AG10803 (cell line): ENCODE measurements at regions not wholly inside any gene's neighbourhood (a gene's known extent, or its start where the extent isn't known, plus 50 kb on each side); places are given as distances from the start of the nearest gene placed in this dataset.

Experiments
- DNase-seq: peaks from one replicate; pipeline ENCODE4 v3.0.0; 2010; ENCODE audit warnings: low read depth
- H3K4me3 ChIP-seq: 2 replicates; pipeline ENCODE4 v1.5.1; 2011; ENCODE audit warnings: mild to moderate bottlenecking, low read length, control low read depth
- CTCF ChIP-seq: conservative IDR thresholded peaks from 2 replicates; pipeline ENCODE4 v1.5.1; 2011; ENCODE audit warnings: mild to moderate bottlenecking, low read length, control low read depth, inconsistent platforms

- DNase-seq, result no peak
- TF ChIP-seq CTCF, result no peak
- H3K4me3 ChIP-seq, result no peak overlapping the region
These were observed 239.3 kb upstream of the POU2AF2 start for GRCh38 chr11:111006227-111006626.

- no peak overlapping the region for H3K4me3 ChIP-seq
- TF ChIP-seq CTCF, result no peak
- DNase-seq, result peak; percentile 83
These were observed 243.4 kb upstream of the POU2AF2 start for GRCh38 chr11:111001986-111002611.

GRCh38 chr11:111001081-111001430 is 244.5 kb upstream of the POU2AF2 start:
- H3K4me3 ChIP-seq, result no peak overlapping the region
- DNase-seq, result peak; percentile 76
- TF ChIP-seq CTCF, result no peak

- no peak overlapping the region for H3K4me3 ChIP-seq
- DNase-seq, result peak; percentile 46
- no peak for TF ChIP-seq CTCF
These were observed 245.0 kb upstream of the POU2AF2 start for GRCh38 chr11:111000400-111001080.

- DNase-seq, result no peak
- no peak for TF ChIP-seq CTCF
- H3K4me3 ChIP-seq, result no peak overlapping the region
These were observed 253.0 kb upstream of the POU2AF2 start for GRCh38 chr11:110992481-110992880.

GRCh38 chr11:110991661-110992355 is 253.7 kb upstream of the POU2AF2 start:
- peak; percentile 85 for DNase-seq
- H3K4me3 ChIP-seq, result no peak overlapping the region
- TF ChIP-seq CTCF, result no peak

GRCh38 chr11:110990311-110990710 is 255.2 kb upstream of the POU2AF2 start:
- TF ChIP-seq CTCF, result no peak
- no peak overlapping the region for H3K4me3 ChIP-seq
- DNase-seq, result no peak
